ENCODE measurements at regions not wholly inside any gene's neighbourhood (a gene's known extent, or its start where the extent isn't known, plus 50 kb on each side); places are given as distances from the start of the nearest gene placed in this dataset.

GRCh38 chr2:66850376-66850775, 415.5 kb downstream of the MEIS1 start:
- no peak overlapping the region for H3K4me3 ChIP-seq
- no peak overlapping the region for H3K27ac ChIP-seq
- TF ChIP-seq CTCF (IDR thresholded peaks at IDR 0.05): no peak
- DNase-seq (ENCODE audit: low spot score): no peak

GRCh38 chr2:66851449-66851872, 416.5 kb downstream of the MEIS1 start:
- DNase-seq (ENCODE audit: low spot score): no peak
- no peak overlapping the region for H3K27ac ChIP-seq
- no peak for TF ChIP-seq CTCF (IDR thresholded peaks at IDR 0.05)
- H3K4me3 ChIP-seq: no peak overlapping the region

DNA sequence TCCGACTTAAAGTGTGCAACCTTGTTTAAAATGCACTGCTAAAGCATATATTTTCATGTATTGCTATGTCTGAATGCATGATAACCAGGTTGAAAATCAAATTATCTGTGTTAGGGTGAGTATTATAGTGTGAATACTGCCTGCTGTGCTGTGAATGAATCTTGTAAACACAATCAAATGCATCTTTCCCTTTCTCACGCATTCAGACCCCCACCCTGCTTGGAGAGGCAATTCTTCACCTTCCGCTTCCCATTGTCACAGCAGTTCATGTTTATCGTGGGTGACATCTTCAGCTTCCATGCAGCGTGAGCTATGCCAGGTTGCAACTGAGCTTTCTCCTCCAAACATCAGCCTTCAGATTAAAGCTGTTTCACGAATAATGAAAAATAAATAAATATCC, 418.0 kb downstream of the MEIS1 start:
- Histone ChIP-seq H3K4me3 (no peak overlapping the region), H3K27ac (no peak overlapping the region)
- no peak for DNase-seq (ENCODE audit: low spot score)
- no peak for TF ChIP-seq CTCF (IDR thresholded peaks at IDR 0.05)

DNA sequence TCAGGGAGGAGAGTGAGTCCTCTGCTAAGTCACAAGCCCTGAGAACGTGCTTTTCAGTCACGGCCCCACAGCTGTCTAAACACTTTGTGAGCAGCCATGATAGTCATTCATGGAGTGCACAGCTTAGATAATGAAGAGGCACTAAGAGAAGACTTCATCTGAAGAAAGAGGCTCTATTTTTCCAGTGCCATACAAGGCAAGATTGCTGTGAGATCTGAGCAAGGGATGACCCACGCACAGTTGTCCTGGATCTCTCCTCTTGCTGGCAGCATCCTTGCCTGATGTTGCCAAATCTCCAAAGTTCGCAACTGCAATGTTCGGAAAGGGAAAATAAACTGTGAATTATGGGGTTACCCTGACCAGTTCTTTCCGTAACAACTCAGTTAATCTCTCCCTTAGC, 418.7 kb downstream of the MEIS1 start:
- TF ChIP-seq CTCF (IDR thresholded peaks at IDR 0.05): no peak
- H3K4me3 ChIP-seq: no peak overlapping the region
- H3K27ac ChIP-seq: no peak overlapping the region
- no peak for DNase-seq (ENCODE audit: low spot score)

DNA sequence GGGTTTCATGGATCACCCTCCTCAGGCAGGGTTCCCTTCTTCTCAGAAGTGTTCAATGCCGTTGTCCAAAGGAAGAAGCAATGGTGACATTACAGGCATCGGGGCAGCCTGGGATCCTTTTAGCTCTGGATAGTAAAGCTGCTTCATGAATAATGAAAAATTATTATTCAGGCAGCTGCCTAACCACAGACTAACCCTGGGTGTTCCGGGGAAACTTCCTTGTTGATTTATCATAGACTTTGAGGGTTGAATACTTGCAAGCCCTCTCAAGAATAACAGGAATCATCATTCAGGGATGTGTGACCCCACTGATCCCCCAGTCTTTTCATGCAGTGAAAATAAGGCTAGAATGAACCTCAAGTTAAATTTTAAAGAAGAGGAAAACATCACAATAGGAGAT, 419.4 kb downstream of the MEIS1 start:
- no peak overlapping the region for H3K27ac ChIP-seq
- H3K4me3 ChIP-seq: no peak overlapping the region
- no peak for TF ChIP-seq CTCF (IDR thresholded peaks at IDR 0.05)
- DNase-seq (ENCODE audit: low spot score): no peak

GRCh38 chr2:66862885-66863650, 428.1 kb downstream of the MEIS1 start:
- no peak for TF ChIP-seq CTCF (IDR thresholded peaks at IDR 0.05)
- DNase-seq (ENCODE audit: low spot score): no peak
- Histone ChIP-seq H3K27ac (peak overlapping the region in 1 of 2 donors; percentile 61), H3K4me3 (no peak overlapping the region)

DNA sequence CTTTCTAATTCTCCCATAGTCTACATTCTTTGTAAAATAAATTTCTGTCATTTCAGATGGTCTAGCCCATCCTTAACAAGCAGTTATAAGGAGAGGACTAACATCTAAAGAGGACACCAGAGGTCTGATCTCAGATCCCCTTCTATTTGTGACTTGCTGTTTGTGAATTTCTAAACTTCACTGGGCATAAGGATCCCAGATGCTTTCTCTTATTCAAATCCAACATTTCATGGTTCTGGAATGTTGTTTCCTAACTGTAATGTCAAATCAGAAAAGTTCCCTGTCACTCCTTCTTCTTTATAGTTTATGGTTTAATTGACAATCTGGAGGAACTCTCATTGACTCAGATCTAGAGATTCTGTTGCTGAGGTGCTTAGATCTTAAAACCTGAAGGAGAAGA, 430.2 kb downstream of the MEIS1 start:
- TF ChIP-seq CTCF (IDR thresholded peaks at IDR 0.05): no peak
- Histone ChIP-seq H3K27ac (no peak overlapping the region), H3K4me3 (no peak overlapping the region)
- DNase-seq (ENCODE audit: low spot score): no peak

Data from coronary artery (tissue), 2 donors.